NCI-H446 (cell line): ENCODE measurements at regions not wholly inside any gene's neighbourhood (a gene's known extent, or its start where the extent isn't known, plus 50 kb on each side); places are given as distances from the start of the nearest gene placed in this dataset.
"Not testable (repeated sequence)": the region's sequence is repeated elsewhere in the genome, so short reads cannot be mapped to it uniquely, and the experiment has no call there.

Source experiments
- DNase-seq, 2 experiments: peaks; one replicate each; lab custom pipeline; 2025; lab: John Stamatoyannopoulos, UW

- no peak for DNase-seq
These were observed 52.2 kb upstream of the MKI67 start for GRCh38 chr10:128178302-128178958.

GRCh38 chr10:128180843-128181242, 54.6 kb upstream of the MKI67 start:
- no peak for DNase-seq

- DNase-seq: no peak
These were observed 59.4 kb upstream of the MKI67 start for GRCh38 chr10:128185627-128186026.

- no peak for DNase-seq
These were observed 61.0 kb upstream of the MKI67 start for GRCh38 chr10:128186959-128187787.

- DNase-seq: no peak
These were observed 61.6 kb upstream of the MKI67 start for GRCh38 chr10:128187788-128188185.

GRCh38 chr10:128189176-128189575, 63.0 kb upstream of the MKI67 start:
- DNase-seq: no peak

GRCh38 chr10:128191847-128192246, 65.6 kb upstream of the MKI67 start:
- DNase-seq: no peak

- DNase-seq: not testable (repeated sequence)
These were observed 75.6 kb upstream of the MKI67 start for GRCh38 chr10:128201826-128202225.

GRCh38 chr10:128203028-128203427, 76.8 kb upstream of the MKI67 start:
- no peak for DNase-seq

GRCh38 chr10:128205591-128205990, 79.4 kb upstream of the MKI67 start:
- not testable (repeated sequence) for DNase-seq

- no peak for DNase-seq
These were observed 80.5 kb upstream of the MKI67 start for GRCh38 chr10:128206676-128207075.

- DNase-seq: no peak
These were observed 83.6 kb upstream of the MKI67 start for GRCh38 chr10:128209862-128210214.

GRCh38 chr10:128210215-128211063, 84.2 kb upstream of the MKI67 start:
- no peak for DNase-seq

GRCh38 chr10:128211064-128211504, 84.9 kb upstream of the MKI67 start:
- no peak for DNase-seq

GRCh38 chr10:128211953-128212727, 85.9 kb upstream of the MKI67 start:
- DNase-seq: peak in 1 of 2 experiments; percentile 51

GRCh38 chr10:128213156-128213555, 86.9 kb upstream of the MKI67 start:
- DNase-seq: no peak

- no peak for DNase-seq
These were observed 89.5 kb upstream of the MKI67 start for GRCh38 chr10:128215733-128216132.

- DNase-seq: no peak
These were observed 90.9 kb upstream of the MKI67 start for GRCh38 chr10:128217136-128217535.

- DNase-seq: no peak
These were observed 91.9 kb upstream of the MKI67 start for GRCh38 chr10:128218161-128218560.

- DNase-seq: no peak
These were observed 93.1 kb upstream of the MKI67 start for GRCh38 chr10:128219295-128219694.

- DNase-seq: no peak
These were observed 93.8 kb upstream of the MKI67 start for GRCh38 chr10:128220021-128220420.

GRCh38 chr10:128221117-128221516, 94.9 kb upstream of the MKI67 start:
- DNase-seq: no peak
